Right lobe of liver (tissue), 6 donors: ENCODE measurements at regions not wholly inside any gene's neighbourhood (a gene's known extent, or its start where the extent isn't known, plus 50 kb on each side); places are given as distances from the start of the nearest gene placed in this dataset.

ENCODE experiments used
- ATAC-seq, 4 donors: fragments of 200-7000 bp; cut with Tn5 transposase; one replicate each; pipeline ENCODE4 v1.9.1; 2020; ENCODE audit warnings: mild to moderate bottlenecking in 4 of 4, moderate library complexity in 4 of 4
- DNase-seq, 3 donors: peaks; one replicate each; pipeline ENCODE4 v3.0.0-alpha.2; 2020
- H3K27ac ChIP-seq, 3 donors: fragments of 200-600 bp; one replicate each; pipeline ENCODE4 v1.8.0; 2022
- H3K27me3 ChIP-seq, 2 donors: fragments of 200-600 bp; one replicate each; pipeline ENCODE4 v1.8.0; 2022
- H3K36me3 ChIP-seq, 4 donors: fragments of 200-600 bp; sonication (generic) in 1 of 4; one replicate each; pipeline versions ENCODE4 v1.5.1 to v1.8.0; 2017 to 2022; ENCODE audit warnings: control low read depth in 1 of 4
- H3K4me1 ChIP-seq, 4 donors: fragments of 200-600 bp; sonication (generic) in 1 of 4; one replicate each; pipeline versions ENCODE4 v1.5.1 to v1.8.0; 2017 to 2022; ENCODE audit warnings: control low read depth in 1 of 4
- H3K4me3 ChIP-seq, 3 donors: fragments of 200-600 bp; one replicate each; pipeline ENCODE4 v1.8.0; 2022
- H3K9me3 ChIP-seq, 4 donors: fragments of 200-600 bp; sonication (generic) in 1 of 4; one replicate each; pipeline versions ENCODE4 v1.5.1 to v1.8.0; 2017 to 2022; ENCODE audit warnings: control low read depth in 1 of 4
- POLR2A ChIP-seq: fragments of 450-650 bp; IDR thresholded peaks from one replicate; pipeline ENCODE4 v1.6.1; 2017; ENCODE audit warnings: antibody characterized with exemption, mild to moderate bottlenecking
- WGBS: methylation state at CpG from one replicate; pipeline ENCODE4 v1.1.6; 2018; ENCODE audit warnings: low coverage, low lambda C conversion rate; ENCODE audit not compliant: insufficient coverage; ENCODE audit errors: missing lambda C conversion rate; 5-methylcytosine and 5-hydroxymethylcytosine counted together
- intact Hi-C, 2 donors: fragments of 100-400 bp; cut with DNase I; formaldehyde crosslinking; loops; one replicate each; pipeline versions ENCODE4 v1.11.2 to v1.14.1; 2022
- TF ChIP-seq, protein P1 (sequence below), 4 donors: fragments of 200-600 bp in 3 of 4; fragments of 450-650 bp in 1 of 4; IDR thresholded peaks; one replicate each; pipeline versions ENCODE4 v1.5.1 to v1.8.0; 2016 to 2022; ENCODE audit warnings: antibody characterized with exemption in 4 of 4, mild to moderate bottlenecking in 2 of 4
- donor health status: DM: no; HTN: yes; CAD: no.
- donor health status: DM: no; HTN: no; CAD: no.
- donor health status: DM: no; HTN: no; CAD: no.
- donor health status: DM: no; HTN: yes; CAD: no.
- donor health status: DM: no; HTN: yes; CAD: no.

DNA sequence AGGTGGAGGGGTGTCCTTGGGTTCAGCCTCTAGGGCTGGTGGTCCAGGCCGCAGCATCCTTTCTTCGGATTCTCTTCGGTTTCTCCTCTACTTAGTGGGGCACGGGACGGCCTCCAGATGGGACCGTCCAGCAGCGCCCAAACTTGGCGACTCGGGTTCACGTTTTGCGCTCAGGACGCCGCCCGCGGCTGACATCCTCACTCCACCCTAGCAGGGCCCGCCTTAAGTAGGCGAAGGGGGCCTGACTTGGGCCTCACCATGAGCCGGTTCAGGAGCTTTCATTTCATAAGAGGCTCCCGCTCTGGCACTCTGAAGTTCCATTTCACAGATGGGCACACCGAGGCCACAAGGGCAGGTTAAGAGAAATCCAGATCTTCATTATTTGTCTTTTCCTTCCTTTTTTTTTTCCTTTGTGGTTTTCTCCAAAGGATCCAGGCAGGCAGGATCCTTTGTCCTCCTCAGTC is 141.2 kb downstream of the SEC14L1 start:
- ATAC-seq (no peak), DNase-seq (peak in 1 of 3 donors; percentile 47)
- intact Hi-C loops, result no loop called here
- no peaks in the 10 kb centered on the region for H3K27me3 ChIP-seq
- H3K36me3 ChIP-seq, result no peaks in the 10 kb centered on the region
- TF ChIP-seq, protein P1, sequence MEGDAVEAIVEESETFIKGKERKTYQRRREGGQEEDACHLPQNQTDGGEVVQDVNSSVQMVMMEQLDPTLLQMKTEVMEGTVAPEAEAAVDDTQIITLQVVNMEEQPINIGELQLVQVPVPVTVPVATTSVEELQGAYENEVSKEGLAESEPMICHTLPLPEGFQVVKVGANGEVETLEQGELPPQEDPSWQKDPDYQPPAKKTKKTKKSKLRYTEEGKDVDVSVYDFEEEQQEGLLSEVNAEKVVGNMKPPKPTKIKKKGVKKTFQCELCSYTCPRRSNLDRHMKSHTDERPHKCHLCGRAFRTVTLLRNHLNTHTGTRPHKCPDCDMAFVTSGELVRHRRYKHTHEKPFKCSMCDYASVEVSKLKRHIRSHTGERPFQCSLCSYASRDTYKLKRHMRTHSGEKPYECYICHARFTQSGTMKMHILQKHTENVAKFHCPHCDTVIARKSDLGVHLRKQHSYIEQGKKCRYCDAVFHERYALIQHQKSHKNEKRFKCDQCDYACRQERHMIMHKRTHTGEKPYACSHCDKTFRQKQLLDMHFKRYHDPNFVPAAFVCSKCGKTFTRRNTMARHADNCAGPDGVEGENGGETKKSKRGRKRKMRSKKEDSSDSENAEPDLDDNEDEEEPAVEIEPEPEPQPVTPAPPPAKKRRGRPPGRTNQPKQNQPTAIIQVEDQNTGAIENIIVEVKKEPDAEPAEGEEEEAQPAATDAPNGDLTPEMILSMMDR (IDR thresholded peaks at IDR 0.05), result no peak
- no peak for TF ChIP-seq POLR2A
- H3K27ac ChIP-seq, result peak overlapping the region; percentile 70 to 100 (median 75)
- H3K4me3 ChIP-seq, result peak overlapping the region; percentile 73 to 77 (median 77)
- no peaks in the 10 kb centered on the region for H3K9me3 ChIP-seq
- 48% methylated on average over 10 of the region's 20 CpGs for WGBS
- H3K4me1 ChIP-seq, result peaks cover 0 to 31% (median 12%) of the 10 kb centered on the region in 4 donors

DNA sequence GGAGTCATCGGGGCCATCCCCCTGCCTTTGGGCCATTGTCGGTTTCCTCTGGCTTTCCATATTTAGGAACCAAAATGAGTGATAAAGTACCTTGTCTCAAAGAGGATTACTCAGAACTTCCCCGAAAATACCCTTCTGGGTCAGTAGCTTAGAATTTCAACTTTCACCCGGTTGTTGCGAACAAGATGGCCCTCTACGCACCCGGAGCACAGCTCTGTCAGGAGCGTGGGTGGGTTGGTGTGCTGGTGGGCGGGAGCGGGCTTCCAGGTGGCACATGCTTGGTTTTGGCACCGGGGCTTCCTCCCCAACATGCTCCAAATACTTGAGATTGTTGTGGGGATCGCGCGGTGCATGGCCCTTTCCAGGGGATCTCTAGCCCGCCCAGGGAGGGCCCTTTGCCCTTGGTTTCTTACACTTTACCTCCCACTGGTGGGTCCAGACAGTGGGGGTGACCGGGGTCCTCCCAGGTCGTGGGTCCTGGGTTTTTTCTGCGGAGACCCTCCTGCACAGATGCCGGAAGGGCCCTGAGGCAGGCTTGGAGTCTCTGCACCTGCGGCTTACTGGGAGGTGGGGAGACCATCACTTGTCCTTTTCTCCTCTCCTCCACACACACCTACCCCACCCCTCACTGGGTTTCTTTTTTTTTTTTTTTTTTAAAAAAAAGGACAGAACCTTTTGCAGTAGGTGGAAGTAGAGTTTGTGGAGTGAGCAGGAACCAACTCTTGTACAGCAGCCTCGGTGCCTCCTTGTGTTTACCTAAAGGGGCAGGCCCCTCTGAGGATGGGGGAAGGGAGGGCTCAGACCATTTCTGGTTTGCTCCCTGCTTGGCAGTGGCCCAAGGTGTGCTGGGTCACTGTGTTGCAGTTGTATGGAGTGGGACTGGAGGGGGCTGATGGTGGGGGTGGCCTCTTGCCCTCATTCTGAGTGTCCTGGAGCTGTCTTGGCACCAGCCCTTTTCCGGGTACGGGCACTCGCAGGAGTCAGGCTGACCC is 142.1 kb downstream of the SEC14L1 start:
- Histone ChIP-seq H3K27me3 (no peaks in the 10 kb centered on the region), H3K4me3 (peak overlapping the region; percentile 73 to 77 (median 77)), H3K36me3 (no peaks in the 10 kb centered on the region), H3K9me3 (no peaks in the 10 kb centered on the region), H3K27ac (peak overlapping the region; percentile 70 to 100 (median 75)), H3K4me1 (peaks cover 0 to 39% (median 15%) of the 10 kb centered on the region in 4 donors)
- no peak for TF ChIP-seq POLR2A
- TF ChIP-seq, protein P1 (IDR thresholded peaks at IDR 0.05), result no peak
- ATAC-seq (no peak), DNase-seq (peak; percentile 51 to 70 (median 60))
- WGBS, result 31% methylated on average over 14 of the region's 24 CpGs
- intact Hi-C loops, result no loop called here

GRCh38 chr17:77284023-77284617 is 143.4 kb downstream of the SEC14L1 start:
- Histone ChIP-seq H3K27me3 (no peaks in the 10 kb centered on the region), H3K4me1 (peaks cover 0 to 47% (median 15%) of the 10 kb centered on the region in 4 donors), H3K36me3 (no peaks in the 10 kb centered on the region), H3K9me3 (no peaks in the 10 kb centered on the region), H3K4me3 (no peak overlapping the region), H3K27ac (peak overlapping the region in 2 of 3 donors; percentile 95 to 100)
- TF ChIP-seq POLR2A, result no peak
- TF ChIP-seq, protein P1 (IDR thresholded peaks at IDR 0.05), result no peak
- 93% methylated on average over 9 of the region's 14 CpGs for WGBS
- intact Hi-C loops, result no loop called here
- DNase-seq (no peak), ATAC-seq (no peak)

DNA sequence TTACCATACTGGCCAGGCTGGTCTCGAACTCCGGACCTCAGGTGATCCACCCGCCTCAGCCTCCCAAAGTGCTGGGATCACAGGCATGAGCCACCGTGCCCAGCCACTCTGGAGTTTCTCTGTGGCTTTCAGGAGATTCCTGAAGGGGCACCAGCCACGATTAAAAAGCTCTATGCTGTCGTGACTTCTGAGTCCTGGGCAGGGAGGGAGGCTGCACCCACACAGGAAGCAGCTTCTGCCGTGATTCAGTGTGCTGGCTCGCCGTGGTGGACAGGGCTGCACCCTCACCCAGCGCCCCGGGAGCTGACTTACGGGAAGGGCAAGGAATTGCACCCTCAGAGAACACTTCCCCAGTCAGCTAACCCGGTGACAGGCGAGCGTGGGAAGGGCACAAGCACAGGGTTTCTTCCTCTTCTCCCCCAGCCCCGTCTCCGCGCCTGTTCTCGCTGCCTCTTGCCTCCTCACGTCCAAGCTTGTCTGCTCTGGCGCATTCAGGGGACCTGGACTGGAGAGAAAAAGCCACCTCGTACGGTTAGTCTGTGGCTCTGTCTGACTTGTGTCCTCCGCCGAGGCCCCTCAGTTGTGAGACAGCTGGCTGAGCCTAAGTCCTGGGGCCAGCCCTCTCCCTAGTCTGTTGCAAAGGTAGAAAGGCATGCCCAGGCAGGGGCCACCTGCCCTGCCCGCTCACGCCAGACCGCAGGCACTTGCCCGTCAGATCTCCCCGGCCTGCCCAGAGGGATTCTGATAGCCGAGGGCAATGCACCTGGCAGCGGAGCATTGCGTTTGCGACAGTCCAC is 145.0 kb downstream of the SEC14L1 start:
- Histone ChIP-seq H3K36me3 (no peaks in the 10 kb centered on the region), H3K4me3 (peak overlapping the region; percentile 39 to 64 (median 48)), H3K9me3 (no peaks in the 10 kb centered on the region), H3K27me3 (no peaks in the 10 kb centered on the region), H3K4me1 (peaks cover 0 to 47% (median 15%) of the 10 kb centered on the region in 4 donors), H3K27ac (peak overlapping the region; percentile 94 to 100 (median 95))
- TF ChIP-seq, protein P1 (IDR thresholded peaks at IDR 0.05), result no peak
- TF ChIP-seq POLR2A, result peak; percentile 84
- intact Hi-C loops, result no loop called here
- ATAC-seq, result peak; percentile 32 to 52 (median 48)
- DNase-seq, result peak; percentile 85 to 93 (median 92)
- 5% methylated on average over 8 of the region's 34 CpGs for WGBS
